ENCODE measurements at regions not wholly inside any gene's neighbourhood (a gene's known extent, or its start where the extent isn't known, plus 50 kb on each side); places are given as distances from the start of the nearest gene placed in this dataset.

DNA sequence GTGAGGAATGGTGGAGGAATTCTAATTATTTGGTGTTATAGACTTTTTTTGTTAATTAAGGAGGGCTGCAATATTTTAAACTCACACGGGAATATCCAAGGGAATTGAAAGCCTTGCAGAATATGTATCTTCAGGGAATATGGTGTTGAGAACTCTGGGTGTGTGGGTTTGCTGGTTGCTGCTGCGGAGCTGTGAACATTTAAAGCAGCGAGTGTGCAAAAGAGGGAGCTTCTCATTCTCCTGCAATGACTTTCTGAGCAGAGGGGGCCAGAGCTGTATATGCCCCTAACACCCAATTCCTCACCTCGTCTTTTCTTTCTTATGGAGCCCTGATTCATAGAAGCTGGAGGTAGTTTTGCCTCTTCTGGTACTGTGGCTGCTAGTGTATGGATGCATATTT, 217.7 kb downstream of the HIPK3 start:
- WGBS (ENCODE audit: extremely low coverage, insufficient read length, low lambda C conversion rate): no CpG with 5 or more reads among the region's 4 CpGs
- no peak for DNase-seq
- H3K4me2 ChIP-seq (ENCODE audit: insufficient read depth, insufficient read length, low read length): no peak overlapping the region
- H3K79me1 ChIP-seq (ENCODE audit: insufficient read depth, low read depth, low read length, poor library complexity, severe bottlenecking): no peaks in the 10 kb centered on the region
- H2BK12ac ChIP-seq (ENCODE audit: insufficient read length, low read depth, low read length): no peak overlapping the region
- peaks cover 5% of the 10 kb centered on the region for H3K27me3 Mint-ChIP-seq (ENCODE audit: low read depth)
- H2BK15ac ChIP-seq (ENCODE audit: low read depth, low read length): no peak overlapping the region
- H3T11ph ChIP-seq (ENCODE audit: low read length): no peak overlapping the region
- no peak overlapping the region for H2BK5ac ChIP-seq (ENCODE audit: insufficient read length, low read length)
- H4K20me1 ChIP-seq (ENCODE audit: control insufficient read depth, insufficient read depth, insufficient read length): no peaks in the 10 kb centered on the region
- no peaks in the 10 kb centered on the region for H3K79me2 ChIP-seq (ENCODE audit: insufficient read depth, low read length)
- H3K23ac ChIP-seq (ENCODE audit: insufficient read length, low read depth, low read length): no peak overlapping the region
- TF ChIP-seq, protein P1, sequence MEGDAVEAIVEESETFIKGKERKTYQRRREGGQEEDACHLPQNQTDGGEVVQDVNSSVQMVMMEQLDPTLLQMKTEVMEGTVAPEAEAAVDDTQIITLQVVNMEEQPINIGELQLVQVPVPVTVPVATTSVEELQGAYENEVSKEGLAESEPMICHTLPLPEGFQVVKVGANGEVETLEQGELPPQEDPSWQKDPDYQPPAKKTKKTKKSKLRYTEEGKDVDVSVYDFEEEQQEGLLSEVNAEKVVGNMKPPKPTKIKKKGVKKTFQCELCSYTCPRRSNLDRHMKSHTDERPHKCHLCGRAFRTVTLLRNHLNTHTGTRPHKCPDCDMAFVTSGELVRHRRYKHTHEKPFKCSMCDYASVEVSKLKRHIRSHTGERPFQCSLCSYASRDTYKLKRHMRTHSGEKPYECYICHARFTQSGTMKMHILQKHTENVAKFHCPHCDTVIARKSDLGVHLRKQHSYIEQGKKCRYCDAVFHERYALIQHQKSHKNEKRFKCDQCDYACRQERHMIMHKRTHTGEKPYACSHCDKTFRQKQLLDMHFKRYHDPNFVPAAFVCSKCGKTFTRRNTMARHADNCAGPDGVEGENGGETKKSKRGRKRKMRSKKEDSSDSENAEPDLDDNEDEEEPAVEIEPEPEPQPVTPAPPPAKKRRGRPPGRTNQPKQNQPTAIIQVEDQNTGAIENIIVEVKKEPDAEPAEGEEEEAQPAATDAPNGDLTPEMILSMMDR (conservative IDR thresholded peaks at IDR 0.05): no peak
- no peaks in the 10 kb centered on the region for H3K36me3 Mint-ChIP-seq (ENCODE audit: insufficient read depth in 1 of 3, low read depth in 3 of 3)
- H3K9me3 Mint-ChIP-seq: no peaks in the 10 kb centered on the region
- H3K4me3 Mint-ChIP-seq: no peak overlapping the region
- H3K4me1 ChIP-seq (ENCODE audit: insufficient read depth, low read length): peaks cover 5% of the 10 kb centered on the region; the same call in 1 of the 2 replicates
- H3K27me3 ChIP-seq (ENCODE audit: insufficient read depth, low read length): no peaks in the 10 kb centered on the region
- no peak overlapping the region for H3K27ac ChIP-seq (ENCODE audit: insufficient read length, low read depth, low read length)
- H3K9ac ChIP-seq (ENCODE audit: extremely low read depth, insufficient read length, low read length): no peak overlapping the region
- H4K8ac ChIP-seq (replicated peaks; ENCODE audit: insufficient read length, low read depth, low read length): no peak overlapping the region
- no peak overlapping the region for H3K4ac ChIP-seq (ENCODE audit: low read depth, low read length)
- H3K27ac Mint-ChIP-seq: no peak overlapping the region
- no peak overlapping the region for H3K18ac ChIP-seq (ENCODE audit: insufficient read length, low read depth, low read length)
- H3K9me3 ChIP-seq (ENCODE audit: control insufficient read depth, low read depth, low read length): no peaks in the 10 kb centered on the region
- no peak overlapping the region for H3K14ac ChIP-seq (ENCODE audit: insufficient read depth, low read length)
- H2AK5ac ChIP-seq (ENCODE audit: insufficient read length, low read length): no peak overlapping the region
- H2BK120ac ChIP-seq (ENCODE audit: low read depth, low read length, poor library complexity, severe bottlenecking): no peak overlapping the region
- no peak overlapping the region for H4K91ac ChIP-seq (ENCODE audit: insufficient read length, low read depth, low read length)
- H2BK20ac ChIP-seq (ENCODE audit: low read depth, low read length, poor library complexity, severe bottlenecking): no peak overlapping the region
- H2AFZ ChIP-seq (ENCODE audit: low read length): no peak overlapping the region
- H4K5ac ChIP-seq (ENCODE audit: insufficient read length, low read depth, low read length): no peak overlapping the region
- peaks cover 0 to 4% of the 10 kb centered on the region in 2 experiments; a peak in 1 of 4 replicates for H3K4me1 Mint-ChIP-seq
- H3K23me2 ChIP-seq (ENCODE audit: insufficient read length, low read depth, low read length, poor library complexity, severe bottlenecking): no peaks in the 10 kb centered on the region
- no peak overlapping the region for H3K56ac ChIP-seq (ENCODE audit: insufficient read length, low read depth, low read length)
